ENCODE measurements at regions not wholly inside any gene's neighbourhood (a gene's known extent, or its start where the extent isn't known, plus 50 kb on each side); places are given as distances from the start of the nearest gene placed in this dataset.

DNA sequence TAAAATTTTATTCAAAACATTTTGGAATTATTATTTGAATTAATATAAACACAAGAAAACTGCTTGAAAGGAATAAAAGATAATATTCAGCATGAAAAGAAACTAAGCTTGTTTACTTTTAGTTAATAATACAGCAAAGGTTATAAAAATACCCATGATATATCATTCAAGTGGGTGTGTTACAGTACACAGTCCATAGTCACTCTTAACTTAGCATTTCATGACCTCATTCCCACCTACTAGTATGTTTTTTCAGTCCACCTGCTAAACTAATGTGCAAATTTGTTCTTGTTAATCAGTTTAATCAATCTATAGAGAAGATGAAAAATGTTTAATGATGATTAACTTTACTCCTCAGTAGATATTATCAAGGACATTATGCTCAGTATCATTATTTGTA, 841.4 kb upstream of the EPHA7 start:
- TF ChIP-seq MAX (IDR thresholded peaks at IDR 0.05) (no peak), EP300 (IDR thresholded peaks at IDR 0.05; ENCODE audit: borderline replicate concordance) (no peak), YY1 (IDR thresholded peaks at IDR 0.05; ENCODE audit: low read depth) (no peak), EGR1 (IDR thresholded peaks at IDR 0.05) (no peak), CREB1 (IDR thresholded peaks at IDR 0.05; ENCODE audit: low read depth) (no peak), CEBPB (IDR thresholded peaks at IDR 0.05) (no peak), TEAD4 (IDR thresholded peaks at IDR 0.05) (no peak)
- TF ChIP-seq, protein P1, sequence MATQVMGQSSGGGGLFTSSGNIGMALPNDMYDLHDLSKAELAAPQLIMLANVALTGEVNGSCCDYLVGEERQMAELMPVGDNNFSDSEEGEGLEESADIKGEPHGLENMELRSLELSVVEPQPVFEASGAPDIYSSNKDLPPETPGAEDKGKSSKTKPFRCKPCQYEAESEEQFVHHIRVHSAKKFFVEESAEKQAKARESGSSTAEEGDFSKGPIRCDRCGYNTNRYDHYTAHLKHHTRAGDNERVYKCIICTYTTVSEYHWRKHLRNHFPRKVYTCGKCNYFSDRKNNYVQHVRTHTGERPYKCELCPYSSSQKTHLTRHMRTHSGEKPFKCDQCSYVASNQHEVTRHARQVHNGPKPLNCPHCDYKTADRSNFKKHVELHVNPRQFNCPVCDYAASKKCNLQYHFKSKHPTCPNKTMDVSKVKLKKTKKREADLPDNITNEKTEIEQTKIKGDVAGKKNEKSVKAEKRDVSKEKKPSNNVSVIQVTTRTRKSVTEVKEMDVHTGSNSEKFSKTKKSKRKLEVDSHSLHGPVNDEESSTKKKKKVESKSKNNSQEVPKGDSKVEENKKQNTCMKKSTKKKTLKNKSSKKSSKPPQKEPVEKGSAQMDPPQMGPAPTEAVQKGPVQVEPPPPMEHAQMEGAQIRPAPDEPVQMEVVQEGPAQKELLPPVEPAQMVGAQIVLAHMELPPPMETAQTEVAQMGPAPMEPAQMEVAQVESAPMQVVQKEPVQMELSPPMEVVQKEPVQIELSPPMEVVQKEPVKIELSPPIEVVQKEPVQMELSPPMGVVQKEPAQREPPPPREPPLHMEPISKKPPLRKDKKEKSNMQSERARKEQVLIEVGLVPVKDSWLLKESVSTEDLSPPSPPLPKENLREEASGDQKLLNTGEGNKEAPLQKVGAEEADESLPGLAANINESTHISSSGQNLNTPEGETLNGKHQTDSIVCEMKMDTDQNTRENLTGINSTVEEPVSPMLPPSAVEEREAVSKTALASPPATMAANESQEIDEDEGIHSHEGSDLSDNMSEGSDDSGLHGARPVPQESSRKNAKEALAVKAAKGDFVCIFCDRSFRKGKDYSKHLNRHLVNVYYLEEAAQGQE (IDR thresholded peaks at IDR 0.05; ENCODE audit: low read depth): no peak

- TF ChIP-seq TCF12 (IDR thresholded peaks at IDR 0.05; ENCODE audit: low read depth) (no peak), RAD21 (IDR thresholded peaks at IDR 0.05; ENCODE audit: low read depth) (peak; percentile 58)
Measured at GRCh38 chr6:94254689-94255088, 835.3 kb upstream of the EPHA7 start.

DNA sequence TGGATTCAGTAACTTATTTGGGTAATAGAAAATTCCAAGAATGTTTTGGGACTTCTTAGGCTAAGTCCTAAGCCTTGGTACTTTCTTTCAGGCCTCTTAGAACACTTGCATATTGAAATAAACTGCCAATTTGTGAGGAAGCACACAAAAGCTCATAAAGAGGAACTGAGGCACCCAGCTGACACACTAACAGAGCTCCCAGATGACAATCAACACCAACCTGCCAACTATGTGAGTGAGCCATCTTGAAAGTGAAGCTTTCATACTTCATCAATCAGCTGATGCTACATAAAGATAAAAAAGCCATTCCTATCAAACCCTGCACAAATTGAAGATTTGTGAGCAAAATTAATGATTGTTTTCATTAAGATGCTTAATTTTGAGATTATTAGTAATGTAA, 832.5 kb upstream of the EPHA7 start:
- no peak for TF ChIP-seq TEAD4 (IDR thresholded peaks at IDR 0.05)
- TF ChIP-seq, protein P1 (IDR thresholded peaks at IDR 0.05; ENCODE audit: low read depth): no peak
- TF ChIP-seq YY1 (IDR thresholded peaks at IDR 0.05; ENCODE audit: low read depth): no peak
- no peak for TF ChIP-seq RAD21 (IDR thresholded peaks at IDR 0.05; ENCODE audit: low read depth)
- TF ChIP-seq NFIC (IDR thresholded peaks at IDR 0.05): no peak
- TF ChIP-seq FOXM1 (IDR thresholded peaks at IDR 0.05; ENCODE audit: borderline replicate concordance, low read depth): no peak
- no peak for TF ChIP-seq CEBPB (IDR thresholded peaks at IDR 0.05)
- TF ChIP-seq ZBTB7A (IDR thresholded peaks at IDR 0.05; ENCODE audit: low read depth): no peak
- TF ChIP-seq, protein P2, sequence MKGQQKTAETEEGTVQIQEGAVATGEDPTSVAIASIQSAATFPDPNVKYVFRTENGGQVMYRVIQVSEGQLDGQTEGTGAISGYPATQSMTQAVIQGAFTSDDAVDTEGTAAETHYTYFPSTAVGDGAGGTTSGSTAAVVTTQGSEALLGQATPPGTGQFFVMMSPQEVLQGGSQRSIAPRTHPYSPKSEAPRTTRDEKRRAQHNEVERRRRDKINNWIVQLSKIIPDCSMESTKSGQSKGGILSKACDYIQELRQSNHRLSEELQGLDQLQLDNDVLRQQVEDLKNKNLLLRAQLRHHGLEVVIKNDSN (IDR thresholded peaks at IDR 0.05): no peak
- TF ChIP-seq EGR1 (IDR thresholded peaks at IDR 0.05): no peak
- TF ChIP-seq CREB1 (IDR thresholded peaks at IDR 0.05; ENCODE audit: low read depth): no peak
- no peak for TF ChIP-seq MAX (IDR thresholded peaks at IDR 0.05)
- no peak for TF ChIP-seq EP300 (IDR thresholded peaks at IDR 0.05; ENCODE audit: borderline replicate concordance)
- TF ChIP-seq TCF12 (IDR thresholded peaks at IDR 0.05; ENCODE audit: low read depth): no peak
- TF ChIP-seq TAF1 (IDR thresholded peaks at IDR 0.05; ENCODE audit: low read depth): no peak

- no peak for TF ChIP-seq EP300 (IDR thresholded peaks at IDR 0.05; ENCODE audit: borderline replicate concordance)
- TF ChIP-seq, protein P2 (IDR thresholded peaks at IDR 0.05): no peak
- no peak for TF ChIP-seq EGR1 (IDR thresholded peaks at IDR 0.05)
- TF ChIP-seq TEAD4 (IDR thresholded peaks at IDR 0.05): no peak
- TF ChIP-seq MAX (IDR thresholded peaks at IDR 0.05): no peak
- no peak for TF ChIP-seq NFIC (IDR thresholded peaks at IDR 0.05)
- no peak for TF ChIP-seq TAF1 (IDR thresholded peaks at IDR 0.05; ENCODE audit: low read depth)
- no peak for TF ChIP-seq RAD21 (IDR thresholded peaks at IDR 0.05; ENCODE audit: low read depth)
- no peak for TF ChIP-seq CREB1 (IDR thresholded peaks at IDR 0.05; ENCODE audit: low read depth)
- no peak for TF ChIP-seq ZBTB7A (IDR thresholded peaks at IDR 0.05; ENCODE audit: low read depth)
- no peak for TF ChIP-seq TCF12 (IDR thresholded peaks at IDR 0.05; ENCODE audit: low read depth)
- TF ChIP-seq CEBPB (IDR thresholded peaks at IDR 0.05): no peak
- TF ChIP-seq, protein P1 (IDR thresholded peaks at IDR 0.05; ENCODE audit: low read depth): no peak
Measured at GRCh38 chr6:94245395-94245794, 826.0 kb upstream of the EPHA7 start.

GRCh38 chr6:94238868-94239267, 819.5 kb upstream of the EPHA7 start:
- TF ChIP-seq EP300 (IDR thresholded peaks at IDR 0.05; ENCODE audit: borderline replicate concordance) (no peak), NFIC (IDR thresholded peaks at IDR 0.05) (no peak), CREB1 (IDR thresholded peaks at IDR 0.05; ENCODE audit: low read depth) (no peak), ZBTB7A (IDR thresholded peaks at IDR 0.05; ENCODE audit: low read depth) (no peak), YY1 (IDR thresholded peaks at IDR 0.05; ENCODE audit: low read depth) (no peak), RAD21 (IDR thresholded peaks at IDR 0.05; ENCODE audit: low read depth) (no peak), CEBPB (IDR thresholded peaks at IDR 0.05) (no peak), TAF1 (IDR thresholded peaks at IDR 0.05; ENCODE audit: low read depth) (no peak), TCF12 (IDR thresholded peaks at IDR 0.05; ENCODE audit: low read depth) (no peak), EGR1 (IDR thresholded peaks at IDR 0.05) (no peak), FOXM1 (IDR thresholded peaks at IDR 0.05; ENCODE audit: borderline replicate concordance, low read depth) (no peak), MAX (IDR thresholded peaks at IDR 0.05) (no peak), TEAD4 (IDR thresholded peaks at IDR 0.05) (no peak)
- TF ChIP-seq, protein P1 (IDR thresholded peaks at IDR 0.05; ENCODE audit: low read depth): no peak
- TF ChIP-seq, protein P2 (IDR thresholded peaks at IDR 0.05): no peak
